Spleen (tissue), 11 donors: ENCODE measurements at regions not wholly inside any gene's neighbourhood (a gene's known extent, or its start where the extent isn't known, plus 50 kb on each side); places are given as distances from the start of the nearest gene placed in this dataset.

Experiments used
- DNase-seq: peaks from one replicate; pipeline ENCODE4 v3.0.0-alpha.2; 2020
- H3K27ac ChIP-seq, 8 donors: fragments of 200-600 bp; sonication (generic) in 7 of 8; 1 replicate in 4 of 8; 2 replicates in 4 of 8; pipeline versions ENCODE4 v1.5.0 to v1.8.0; 2016 to 2021; ENCODE audit warnings: inconsistent platforms in 4 of 8, mild to moderate bottlenecking in 4 of 8, moderate library complexity in 1 of 8
- H3K27me3 ChIP-seq, 7 donors: fragments of 200-600 bp; sonication (generic) in 6 of 7; replicated peaks in 1 of 7; 1 replicate in 4 of 7; 2 replicates in 3 of 7; pipeline versions ENCODE4 v1.5.0 to v1.8.0; 2016 to 2021; ENCODE audit warnings: inconsistent platforms in 3 of 7, mild to moderate bottlenecking in 1 of 7
- H3K36me3 ChIP-seq, 6 donors: fragments of 200-600 bp; sonication (generic) in 5 of 6; 1 replicate in 4 of 6; 2 replicates in 2 of 6; pipeline versions ENCODE4 v1.5.0 to v1.8.0; 2016 to 2021; ENCODE audit warnings: inconsistent platforms in 2 of 6
- H3K4me1 ChIP-seq, 6 donors: fragments of 200-600 bp; sonication (generic) in 5 of 6; 1 replicate in 3 of 6; 2 replicates in 3 of 6; pipeline versions ENCODE4 v1.5.0 to v1.8.0; 2016 to 2021; ENCODE audit warnings: inconsistent platforms in 3 of 6
- H3K4me3 ChIP-seq, 8 donors: fragments of 200-600 bp; sonication (generic) in 7 of 8; 1 replicate in 4 of 8; 2 replicates in 4 of 8; pipeline versions ENCODE4 v1.5.0 to v1.8.0; 2016 to 2021; ENCODE audit warnings: inconsistent platforms in 4 of 8, mild to moderate bottlenecking in 4 of 8, moderate library complexity in 2 of 8
- H3K9me3 ChIP-seq, 8 donors: fragments of 200-600 bp; sonication (generic) in 7 of 8; 1 replicate in 4 of 8; 2 replicates in 4 of 8; pipeline versions ENCODE4 v1.5.0 to v1.8.0; 2016 to 2021; ENCODE audit warnings: inconsistent platforms in 4 of 8
- CTCF ChIP-seq, 11 experiments: fragments of 200-600 bp in 7 of 11; fragments of 450-650 bp in 4 of 11; sonication (generic) in 4 of 11; IDR thresholded peaks in 8 of 11; conservative IDR thresholded peaks in 3 of 11; 1 replicate in 7 of 11; 2 replicates in 4 of 11; pipeline versions ENCODE4 v1.4.0 to v1.8.0; 2016 to 2021; ENCODE audit warnings: antibody characterized with exemption in 11 of 11, inconsistent platforms in 4 of 11, mild to moderate bottlenecking in 1 of 11
- POLR2A ChIP-seq, 3 donors: fragments of 450-650 bp; IDR thresholded peaks; one replicate each; pipeline ENCODE4 v1.5.1; 2017; ENCODE audit warnings: antibody characterized with exemption in 3 of 3, mild to moderate bottlenecking in 1 of 3
- POLR2AphosphoS5 ChIP-seq, 3 donors: sonication (generic); formaldehyde crosslinking; IDR thresholded peaks; one replicate each; pipeline ENCODE4 v1.5.1; 2017; ENCODE audit warnings: antibody characterized with exemption in 3 of 3
- WGBS, 5 donors: extraction: QIAGEN DNeasy Blood & Tissue Kit in 3 of 5; methylation state at CpG; one replicate each; pipeline versions ENCODE4 v1.1.5 to v1.1.7; 2013 to 2018; 5-methylcytosine and 5-hydroxymethylcytosine counted together
- intact Hi-C: fragments of 100-400 bp; cut with DNase I; formaldehyde crosslinking; loops from one replicate; pipeline ENCODE4 v1.15.0; 2023; ENCODE audit warnings: low total_unique reads
- donor health status: healthy with polysubstance abuse.
- donor health status: DM: no; HTN: no; CAD: no; lungs with moderate emphysema.
- donor health status: DM: no; HTN: no; CAD: no.
- donor health status: Bipolar disorder and iron deficiency.
- donor health status: healthy.
- donor health status: DM: no; HTN: no; CAD: no.
- donor health status: DM: yes; HTN: yes; CAD: no.

- no peak overlapping the region for H3K27ac ChIP-seq
- no peaks in the 10 kb centered on the region for H3K27me3 ChIP-seq
- H3K9me3 ChIP-seq: peaks cover 0 to 13% (median 0%) of the 10 kb centered on the region in 8 donors
- H3K4me3 ChIP-seq: no peak overlapping the region
- no peaks in the 10 kb centered on the region for H3K36me3 ChIP-seq
- no peak for DNase-seq
- 34 to 78% (median 53%) methylated on average over 2 of the region's 2 CpGs for whole genome bisulfite sequencing, 5 donors
- H3K4me1 ChIP-seq: peaks cover 0 to 3% (median 0%) of the 10 kb centered on the region in 6 donors
- intact Hi-C loops: no loop called here
- no peak for TF ChIP-seq CTCF (IDR thresholded peaks at IDR 0.05 in 8 of 11, conservative IDR thresholded peaks at IDR 0.05 in 3 of 11)
- TF ChIP-seq POLR2A (IDR thresholded peaks at IDR 0.05): no peak
- no peak for TF ChIP-seq POLR2AphosphoS5 (IDR thresholded peaks at IDR 0.05)
These were observed 208.7 kb upstream of the PREP start for GRCh38 chr6:105611606-105612005.

- no peak for TF ChIP-seq CTCF (IDR thresholded peaks at IDR 0.05 in 8 of 11, conservative IDR thresholded peaks at IDR 0.05 in 3 of 11)
- TF ChIP-seq POLR2AphosphoS5 (IDR thresholded peaks at IDR 0.05): no peak
- no peak for TF ChIP-seq POLR2A (IDR thresholded peaks at IDR 0.05)
- Histone ChIP-seq H3K27ac (no peak overlapping the region), H3K36me3 (no peaks in the 10 kb centered on the region), H3K4me3 (peak overlapping the region in 1 of 8 donors; percentile 10), H3K27me3 (no peaks in the 10 kb centered on the region), H3K9me3 (no peaks in the 10 kb centered on the region), H3K4me1 (peaks cover 0 to 3% (median 0%) of the 10 kb centered on the region in 6 donors)
- WGBS, 5 donors: 29 to 43% (median 35%) methylated on average over 14 of the region's 14 CpGs
- intact Hi-C loops: no loop called here
- no peak for DNase-seq
These were observed 206.6 kb upstream of the PREP start for GRCh38 chr6:105609375-105609991.

- intact Hi-C loops: no loop called here
- WGBS, 5 donors: 79 to 89% (median 84%) methylated on average over 10 of the region's 10 CpGs
- Histone ChIP-seq H3K9me3 (no peaks in the 10 kb centered on the region), H3K4me3 (no peak overlapping the region), H3K36me3 (no peaks in the 10 kb centered on the region), H3K4me1 (peaks cover 0 to 3% (median 0%) of the 10 kb centered on the region in 6 donors), H3K27ac (no peak overlapping the region), H3K27me3 (no peaks in the 10 kb centered on the region)
- no peak for TF ChIP-seq POLR2AphosphoS5 (IDR thresholded peaks at IDR 0.05)
- TF ChIP-seq POLR2A (IDR thresholded peaks at IDR 0.05): no peak
- no peak for TF ChIP-seq CTCF (IDR thresholded peaks at IDR 0.05 in 8 of 11, conservative IDR thresholded peaks at IDR 0.05 in 3 of 11)
- DNase-seq: no peak
These were observed 206.0 kb upstream of the PREP start for GRCh38 chr6:105608711-105609374.
